ENCODE measurements at regions not wholly inside any gene's neighbourhood (a gene's known extent, or its start where the extent isn't known, plus 50 kb on each side); places are given as distances from the start of the nearest gene placed in this dataset.

DNA sequence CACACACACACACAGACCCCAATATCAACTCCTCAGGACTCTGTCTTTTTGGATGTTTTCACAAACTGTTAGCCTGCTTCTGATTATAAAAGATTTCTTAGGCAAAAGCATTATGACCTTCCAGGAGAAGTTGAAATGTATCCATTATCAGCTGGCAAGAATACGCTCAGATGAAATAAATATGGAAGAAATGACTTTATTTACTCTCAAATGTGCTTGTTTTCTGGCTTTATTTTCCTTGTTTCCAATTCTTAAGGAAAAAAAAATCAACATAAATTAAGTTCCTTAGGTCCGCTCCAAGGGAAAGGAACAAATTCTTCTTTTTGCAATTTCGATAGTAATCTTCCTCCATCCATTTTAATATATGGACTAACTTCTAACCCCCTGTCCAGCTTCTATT is 175.6 kb upstream of the HCCS start:
- no peak for TF ChIP-seq EZH2 (IDR thresholded peaks at IDR 0.05; ENCODE audit: borderline replicate concordance, low read depth, low read length, severe bottlenecking)
- TF ChIP-seq, protein P1, sequence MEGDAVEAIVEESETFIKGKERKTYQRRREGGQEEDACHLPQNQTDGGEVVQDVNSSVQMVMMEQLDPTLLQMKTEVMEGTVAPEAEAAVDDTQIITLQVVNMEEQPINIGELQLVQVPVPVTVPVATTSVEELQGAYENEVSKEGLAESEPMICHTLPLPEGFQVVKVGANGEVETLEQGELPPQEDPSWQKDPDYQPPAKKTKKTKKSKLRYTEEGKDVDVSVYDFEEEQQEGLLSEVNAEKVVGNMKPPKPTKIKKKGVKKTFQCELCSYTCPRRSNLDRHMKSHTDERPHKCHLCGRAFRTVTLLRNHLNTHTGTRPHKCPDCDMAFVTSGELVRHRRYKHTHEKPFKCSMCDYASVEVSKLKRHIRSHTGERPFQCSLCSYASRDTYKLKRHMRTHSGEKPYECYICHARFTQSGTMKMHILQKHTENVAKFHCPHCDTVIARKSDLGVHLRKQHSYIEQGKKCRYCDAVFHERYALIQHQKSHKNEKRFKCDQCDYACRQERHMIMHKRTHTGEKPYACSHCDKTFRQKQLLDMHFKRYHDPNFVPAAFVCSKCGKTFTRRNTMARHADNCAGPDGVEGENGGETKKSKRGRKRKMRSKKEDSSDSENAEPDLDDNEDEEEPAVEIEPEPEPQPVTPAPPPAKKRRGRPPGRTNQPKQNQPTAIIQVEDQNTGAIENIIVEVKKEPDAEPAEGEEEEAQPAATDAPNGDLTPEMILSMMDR (IDR thresholded peaks at IDR 0.05; ENCODE audit: extremely low read depth in 1 of 2, insufficient read depth in 1 of 2, low read depth in 1 of 2, low read length in 2 of 2) = no peak
- TF ChIP-seq POLR2AphosphoS5 (IDR thresholded peaks at IDR 0.05; ENCODE audit: insufficient read depth, low read depth, low read length) = no peak
- TF ChIP-seq POLR2A (IDR thresholded peaks at IDR 0.05; ENCODE audit: low read depth, low read length) = no peak
- TF ChIP-seq JUN (IDR thresholded peaks at IDR 0.05; ENCODE audit: borderline replicate concordance, insufficient read depth, insufficient read length, low read depth) = no peak

All from endothelial cell of umbilical vein (primary cell).